ENCODE measurements at regions not wholly inside any gene's neighbourhood (a gene's known extent, or its start where the extent isn't known, plus 50 kb on each side); places are given as distances from the start of the nearest gene placed in this dataset.
"Not testable (repeated sequence)": the region's sequence is repeated elsewhere in the genome, so short reads cannot be mapped to it uniquely, and the experiment has no call there.

- intact Hi-C loops (cut with micrococcal nuclease) = no loop called here
- no peak for DNase-seq
- ATAC-seq = no peak
Observed at GRCh38 chr6:130598021-130598989, 228.9 kb upstream of the SMLR1 start.

- intact Hi-C loops (cut with micrococcal nuclease) = no loop called here
- no peak for ATAC-seq
Observed at GRCh38 chr6:130600880-130601341, 226.3 kb upstream of the SMLR1 start.

GRCh38 chr6:130602151-130602770, 224.9 kb upstream of the SMLR1 start:
- no peak for ATAC-seq
- intact Hi-C loops (cut with micrococcal nuclease) = no loop called here
- DNase-seq = no peak

More at GRCh38 chr6:130600880-130601341, 226.3 kb upstream of the SMLR1 start:
- no peak for DNase-seq

GRCh38 chr6:130603391-130603790, 223.8 kb upstream of the SMLR1 start:
- ATAC-seq = no peak
- intact Hi-C loops (cut with micrococcal nuclease) = no loop called here
- no peak for DNase-seq

DNA sequence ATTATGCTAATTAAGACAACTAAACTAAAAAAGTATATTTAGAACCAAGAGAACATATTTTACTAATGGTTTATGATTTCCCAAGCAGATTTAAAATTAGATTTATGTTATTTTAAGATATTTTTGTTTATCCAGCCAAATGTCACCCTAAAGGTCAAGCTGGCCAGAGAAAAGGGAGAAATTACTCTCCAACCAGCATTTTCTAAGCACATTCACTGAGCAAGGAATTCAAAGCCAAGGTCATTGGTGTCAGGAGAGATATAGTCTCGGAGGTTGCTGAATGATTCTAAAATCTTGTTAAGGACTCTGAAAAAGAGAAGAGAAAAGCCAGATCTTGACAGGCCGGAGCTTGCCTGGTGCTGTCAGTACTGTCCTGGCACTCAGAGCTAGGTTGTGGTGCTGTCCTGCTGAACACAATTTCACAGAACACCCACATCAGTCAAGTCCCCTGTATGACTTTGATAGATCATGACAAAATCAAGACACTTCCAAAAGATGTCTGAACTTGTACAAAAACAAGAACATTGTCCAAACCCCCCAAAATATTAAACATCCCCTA, 222.3 kb upstream of the SMLR1 start:
- no peak for DNase-seq
- intact Hi-C loops (cut with micrococcal nuclease) = no loop called here
- ATAC-seq = no peak

DNA sequence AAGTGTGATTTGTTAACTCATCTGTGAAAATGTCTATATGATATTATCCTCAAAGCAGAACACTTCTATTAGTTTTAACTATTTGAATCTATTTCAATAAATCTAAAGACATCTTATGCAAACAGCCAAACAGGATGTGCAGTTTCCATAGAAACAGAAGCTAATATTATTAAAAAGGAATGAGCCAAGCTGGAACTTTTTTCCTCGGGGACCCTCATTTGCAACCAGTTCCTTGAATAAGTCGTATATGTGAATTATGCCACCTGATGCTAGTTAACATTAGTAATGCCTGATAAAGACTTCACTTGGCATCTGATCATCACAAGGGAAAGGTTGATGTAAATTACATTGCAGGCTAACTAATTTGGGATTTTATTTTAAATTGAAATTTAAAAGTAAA, 216.9 kb upstream of the SMLR1 start:
- ATAC-seq (no peak), DNase-seq (no peak)
- intact Hi-C loops (cut with micrococcal nuclease) = no loop called here

- no peak for ATAC-seq
- intact Hi-C loops (cut with micrococcal nuclease) = no loop called here
- no peak for DNase-seq
Observed at GRCh38 chr6:130611366-130611765, 215.8 kb upstream of the SMLR1 start.

- no peak for ATAC-seq
Observed at GRCh38 chr6:130613176-130613575, 214.0 kb upstream of the SMLR1 start.

DNA sequence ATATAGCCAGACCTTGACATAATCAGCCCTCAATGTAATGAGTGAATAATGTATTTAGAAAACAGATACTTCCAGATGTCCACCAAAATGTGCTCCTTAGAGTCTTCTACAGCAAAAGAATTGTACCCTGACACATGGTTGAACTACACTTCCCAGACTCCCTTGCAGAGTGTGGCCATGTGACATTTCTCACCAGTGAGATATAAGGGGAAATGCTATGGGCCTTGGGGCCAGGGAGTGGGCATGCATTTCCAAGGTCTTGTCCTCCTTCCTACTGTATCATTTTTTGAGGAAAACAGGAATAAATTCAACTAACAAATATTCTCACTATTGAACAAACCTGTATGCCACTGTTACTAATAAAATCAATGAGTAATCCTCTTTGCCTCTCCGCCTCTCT, 211.4 kb upstream of the SMLR1 start:
- ATAC-seq = no peak
- no peak for DNase-seq
- intact Hi-C loops (cut with micrococcal nuclease) = no loop called here

More at GRCh38 chr6:130613176-130613575, 214.0 kb upstream of the SMLR1 start:
- no peak for DNase-seq
- intact Hi-C loops (cut with micrococcal nuclease) = no loop called here

DNA sequence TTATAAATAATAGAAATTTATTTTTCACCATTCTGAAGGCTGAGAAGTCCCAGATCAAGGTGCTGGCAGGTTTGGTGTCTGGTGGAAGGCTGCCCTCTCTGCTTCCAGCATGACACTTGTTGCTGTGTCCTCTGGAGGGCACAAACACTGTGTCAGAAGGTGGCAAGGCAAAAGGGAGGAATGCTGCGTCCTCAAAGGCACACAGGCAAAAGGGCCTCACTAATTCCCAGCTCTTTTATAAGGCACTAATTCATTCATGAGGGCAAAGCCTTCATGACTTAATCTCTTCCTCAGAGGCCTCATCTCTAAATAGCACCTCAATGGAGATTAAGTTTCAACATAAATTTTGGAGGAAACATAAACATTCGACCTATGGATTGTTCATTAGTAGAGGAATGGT, 209.5 kb upstream of the SMLR1 start:
- ATAC-seq (no peak), DNase-seq (no peak)
- intact Hi-C loops (cut with micrococcal nuclease) = no loop called here

DNA sequence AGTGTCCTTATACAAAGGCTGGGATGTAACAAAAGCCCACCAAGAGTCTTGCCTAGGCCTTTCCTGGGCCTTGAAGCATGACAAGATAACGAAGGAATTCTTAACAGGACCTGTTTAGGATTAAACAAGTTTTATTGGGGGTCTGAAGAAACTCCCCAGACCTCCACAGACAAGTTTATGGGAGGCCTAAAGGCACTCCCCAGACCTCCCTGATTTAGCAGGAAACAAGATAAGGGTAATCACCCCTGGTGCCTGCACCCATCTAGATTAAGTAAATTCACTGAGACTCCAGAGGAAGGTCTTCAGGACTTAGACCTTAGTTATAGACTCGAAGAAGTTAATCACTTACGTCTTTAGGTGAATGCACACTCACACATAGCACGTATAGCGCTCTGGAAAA, 208.4 kb upstream of the SMLR1 start:
- intact Hi-C loops (cut with micrococcal nuclease); DNase-seq; ATAC-seq: not testable (repeated sequence)

DNA sequence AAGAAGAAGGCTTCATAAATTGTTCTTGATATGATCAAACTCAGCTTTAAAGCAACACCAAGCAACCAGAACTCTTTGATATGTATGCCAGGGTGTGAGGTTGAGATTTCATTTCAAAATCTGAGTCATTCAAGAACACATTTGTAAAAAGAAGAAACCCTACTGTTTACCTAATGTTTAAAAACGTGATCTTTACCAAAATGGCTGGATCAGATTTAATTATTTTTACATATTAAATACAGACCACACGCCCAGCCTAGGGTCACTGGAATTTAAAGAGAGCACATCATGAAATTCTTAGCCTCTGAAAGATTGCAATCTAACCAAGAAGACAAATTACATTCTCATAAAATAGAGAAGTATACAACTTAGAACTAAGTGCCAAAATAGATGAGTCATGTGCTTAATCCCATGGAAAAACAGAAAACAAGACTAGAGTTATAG, 206.8 kb upstream of the SMLR1 start:
- ATAC-seq = no peak
- intact Hi-C loops (cut with micrococcal nuclease) = no loop called here
- no peak for DNase-seq

- ATAC-seq = no peak
- DNase-seq = no peak
- intact Hi-C loops (cut with micrococcal nuclease) = no loop called here
Observed at GRCh38 chr6:130622142-130622541, 205.1 kb upstream of the SMLR1 start.

- intact Hi-C loops (cut with micrococcal nuclease) = no loop called here
- ATAC-seq (no peak), DNase-seq (no peak)
Observed at GRCh38 chr6:130624046-130624445, 203.2 kb upstream of the SMLR1 start.

- ATAC-seq = no peak
- no peak for DNase-seq
- intact Hi-C loops (cut with micrococcal nuclease) = no loop called here
Observed at GRCh38 chr6:130625825-130626527, 201.2 kb upstream of the SMLR1 start.

GRCh38 chr6:130628862-130629261, 198.3 kb upstream of the SMLR1 start:
- no peak for ATAC-seq
- intact Hi-C loops (cut with micrococcal nuclease) = no loop called here
- no peak for DNase-seq

DNA sequence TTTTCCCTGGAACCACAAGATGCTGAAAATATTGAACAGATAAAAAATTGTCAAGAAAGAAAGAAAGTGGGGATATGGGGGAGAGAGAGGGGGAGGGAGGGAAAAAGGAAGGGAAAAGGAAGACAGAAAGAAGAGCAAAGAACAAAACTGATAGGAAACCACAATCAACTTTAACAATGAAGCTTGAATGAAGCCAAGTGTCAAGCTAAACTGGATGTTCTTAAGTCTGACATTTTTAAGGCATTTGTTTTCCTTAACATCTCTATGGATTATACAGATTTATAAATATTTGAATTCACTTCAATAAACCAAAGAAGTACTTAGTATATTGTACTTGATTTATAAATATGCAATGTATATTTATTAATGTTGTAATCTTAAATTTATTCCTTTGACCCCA, 197.6 kb upstream of the SMLR1 start:
- no peak for ATAC-seq
- intact Hi-C loops (cut with micrococcal nuclease) = no loop called here
- no peak for DNase-seq

DNA sequence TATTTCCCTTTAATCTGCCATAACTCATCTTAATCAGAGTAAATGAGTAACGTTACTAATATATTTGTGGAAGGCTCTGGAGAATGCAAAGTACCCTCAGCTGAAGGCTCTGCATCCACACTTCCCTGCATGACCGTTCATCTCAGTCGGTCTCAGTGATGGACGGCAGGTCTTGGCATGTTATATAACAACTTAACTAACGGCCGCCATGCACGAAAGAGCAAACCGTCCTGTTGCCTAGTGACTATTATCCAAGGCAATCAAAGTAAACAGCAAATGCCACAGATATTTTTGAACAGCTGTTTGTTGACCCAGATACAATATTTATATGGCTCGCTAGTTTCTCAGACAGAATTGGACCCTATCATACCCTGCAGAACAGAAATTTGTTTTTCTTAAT, 194.9 kb upstream of the SMLR1 start:
- ATAC-seq (no peak), DNase-seq (no peak)
- intact Hi-C loops (cut with micrococcal nuclease) = no loop called here

GRCh38 chr6:130632897-130633296, 194.3 kb upstream of the SMLR1 start:
- ATAC-seq (no peak), DNase-seq (no peak)
- intact Hi-C loops (cut with micrococcal nuclease) = no loop called here

GRCh38 chr6:130643361-130643760, 183.8 kb upstream of the SMLR1 start:
- ATAC-seq (no peak), DNase-seq (no peak)
- intact Hi-C loops (cut with micrococcal nuclease) = no loop called here

Data from left ventricle myocardium superior (tissue), 1 donor.